H9 (cell line): ENCODE measurements at regions not wholly inside any gene's neighbourhood (a gene's known extent, or its start where the extent isn't known, plus 50 kb on each side); places are given as distances from the start of the nearest gene placed in this dataset.

ENCODE experiments used
- DNase-seq: peaks from one replicate; pipeline ENCODE4 v3.0.0-alpha.2; 2017
- H2AFZ ChIP-seq: one replicate; pipeline ENCODE4 v1.6.1; 2013; ENCODE audit warnings: mild to moderate bottlenecking, low read length, control low read depth, moderate library complexity
- H2AK5ac ChIP-seq: 2 replicates; pipeline ENCODE4 v1.6.1; 2013; ENCODE audit warnings: low read length, control low read depth, mixed read lengths; ENCODE audit not compliant: insufficient read length
- H2BK120ac ChIP-seq: one replicate; pipeline ENCODE4 v1.6.1; 2013; ENCODE audit warnings: low read depth, mild to moderate bottlenecking, low read length, control low read depth, inconsistent platforms; ENCODE audit not compliant: poor library complexity, severe bottlenecking
- H2BK12ac ChIP-seq: 2 replicates; pipeline ENCODE4 v1.6.1; 2013; ENCODE audit warnings: low read length, control low read depth, mixed read lengths, low read depth; ENCODE audit not compliant: insufficient read length
- H2BK15ac ChIP-seq: 2 replicates; pipeline ENCODE4 v1.6.1; 2013; ENCODE audit warnings: low read depth, low read length, control low read depth
- H2BK20ac ChIP-seq: one replicate; pipeline ENCODE4 v1.6.1; 2013; ENCODE audit warnings: low read depth, mild to moderate bottlenecking, low read length, control low read depth, inconsistent platforms; ENCODE audit not compliant: poor library complexity, severe bottlenecking
- H2BK5ac ChIP-seq: 2 replicates; pipeline ENCODE4 v1.6.1; 2013; ENCODE audit warnings: low read length, control low read depth, mixed read lengths; ENCODE audit not compliant: insufficient read length
- H3K14ac ChIP-seq: 2 replicates; pipeline ENCODE4 v1.6.1; 2013; ENCODE audit warnings: low read length, control low read depth; ENCODE audit not compliant: insufficient read depth
- H3K18ac ChIP-seq: 2 replicates; pipeline ENCODE4 v1.6.1; 2013; ENCODE audit warnings: low read depth, mild to moderate bottlenecking, mixed read lengths, low read length, control low read depth; ENCODE audit not compliant: insufficient read length
- H3K23ac ChIP-seq: 2 replicates; pipeline ENCODE4 v1.6.1; 2013; ENCODE audit warnings: low read length, control low read depth, mixed read lengths, low read depth; ENCODE audit not compliant: insufficient read length
- H3K23me2 ChIP-seq: 2 replicates; pipeline ENCODE4 v1.6.1; 2013; ENCODE audit warnings: low read depth, mild to moderate bottlenecking, mixed read lengths, low read length, control low read depth; ENCODE audit not compliant: insufficient read length, poor library complexity, severe bottlenecking
- H3K27ac ChIP-seq: 2 replicates; pipeline ENCODE4 v1.5.1; 2013; ENCODE audit warnings: low read length, control low read depth, mixed read lengths, low read depth; ENCODE audit not compliant: insufficient read length
- H3K27me3 ChIP-seq: 2 replicates; pipeline ENCODE4 v1.6.1; 2013; ENCODE audit warnings: low read length, control low read depth, inconsistent platforms; ENCODE audit not compliant: insufficient read depth
- H3K4ac ChIP-seq: 2 replicates; pipeline ENCODE4 v1.6.1; 2013; ENCODE audit warnings: low read depth, mild to moderate bottlenecking, control low read depth, inconsistent platforms, low read length, moderate library complexity
- H3K4me1 ChIP-seq: 2 replicates; pipeline ENCODE4 v1.6.1; 2013; ENCODE audit warnings: low read length, control low read depth, inconsistent platforms; ENCODE audit not compliant: insufficient read depth
- H3K4me2 ChIP-seq: 2 replicates; pipeline ENCODE4 v1.6.1; 2013; ENCODE audit warnings: low read length, control low read depth, mixed read lengths; ENCODE audit not compliant: insufficient read length, insufficient read depth
- H3K56ac ChIP-seq: 2 replicates; pipeline ENCODE4 v1.6.1; 2013; ENCODE audit warnings: low read depth, mild to moderate bottlenecking, mixed read lengths, low read length, control low read depth; ENCODE audit not compliant: insufficient read length
- H3K79me1 ChIP-seq: 2 replicates; pipeline ENCODE4 v1.6.1; 2013; ENCODE audit warnings: low read depth, mild to moderate bottlenecking, moderate library complexity, low read length, control low read depth, inconsistent platforms; ENCODE audit not compliant: insufficient read depth, poor library complexity, severe bottlenecking
- H3K79me2 ChIP-seq: 2 replicates; pipeline ENCODE4 v1.6.1; 2013; ENCODE audit warnings: low read length, control low read depth, inconsistent platforms; ENCODE audit not compliant: insufficient read depth
- H3K9ac ChIP-seq: 2 replicates; pipeline ENCODE4 v1.6.1; 2013; ENCODE audit warnings: low read length, control low read depth, mixed read lengths; ENCODE audit not compliant: insufficient read length; ENCODE audit errors: extremely low read depth
- H3K9me3 ChIP-seq: one replicate; pipeline ENCODE4 v1.6.1; 2013; ENCODE audit warnings: low read depth, low read length, inconsistent platforms; ENCODE audit not compliant: control insufficient read depth
- H3T11ph ChIP-seq: one replicate; pipeline ENCODE4 v1.6.1; 2013; ENCODE audit warnings: mild to moderate bottlenecking, low read length, control low read depth, inconsistent platforms
- H4K20me1 ChIP-seq: one replicate; pipeline ENCODE4 v1.6.1; 2013; ENCODE audit not compliant: control insufficient read depth, insufficient read length, insufficient read depth
- H4K5ac ChIP-seq: 2 replicates; pipeline ENCODE4 v1.6.1; 2013; ENCODE audit warnings: low read depth, mild to moderate bottlenecking, mixed read lengths, low read length, control low read depth; ENCODE audit not compliant: insufficient read length
- H4K8ac ChIP-seq: replicated peaks from 2 replicates; pipeline ENCODE4 v1.6.1; 2013; ENCODE audit warnings: low read length, control low read depth, mixed read lengths, low read depth; ENCODE audit not compliant: insufficient read length
- H4K91ac ChIP-seq: 2 replicates; pipeline ENCODE4 v1.6.1; 2013; ENCODE audit warnings: low read depth, mild to moderate bottlenecking, moderate library complexity, mixed read lengths, low read length, control low read depth; ENCODE audit not compliant: insufficient read length
- H3K27ac Mint-ChIP-seq, 3 experiments: 2 replicates in 2 of 3; 3 replicates in 1 of 3; pipeline ENCODE4 v1.8.0; 2020 to 2021; ENCODE audit warnings: mixed read lengths in 3 of 3, mild to moderate bottlenecking in 1 of 3, moderate library complexity in 1 of 3
- H3K27me3 Mint-ChIP-seq: 2 replicates; pipeline ENCODE4 v1.8.0; 2021; ENCODE audit warnings: low read depth, mild to moderate bottlenecking, moderate library complexity, mixed read lengths
- H3K36me3 Mint-ChIP-seq, 3 experiments: 2 replicates in 2 of 3; 3 replicates in 1 of 3; pipeline ENCODE4 v1.8.0; 2020 to 2021; ENCODE audit warnings: low read depth in 3 of 3, mixed read lengths in 3 of 3; ENCODE audit not compliant: insufficient read depth in 1 of 3
- H3K4me1 Mint-ChIP-seq, 2 experiments: 2 replicates each; pipeline ENCODE4 v1.8.0; 2020; ENCODE audit warnings: mixed read lengths in 2 of 2
- H3K4me3 Mint-ChIP-seq, 2 experiments: 2 replicates in 1 of 2; 3 replicates in 1 of 2; pipeline ENCODE4 v1.8.0; 2020 to 2021; ENCODE audit warnings: mild to moderate bottlenecking in 2 of 2, mixed read lengths in 2 of 2, moderate library complexity in 1 of 2
- H3K9me3 Mint-ChIP-seq, 2 experiments: 2 replicates in 1 of 2; 3 replicates in 1 of 2; pipeline ENCODE4 v1.8.0; 2020; ENCODE audit warnings: mild to moderate bottlenecking in 2 of 2, mixed read lengths in 2 of 2, moderate library complexity in 1 of 2
- TF ChIP-seq, protein P1 (sequence below): fragments of 200-600 bp; sonication (generic); conservative IDR thresholded peaks from 3 replicates; pipeline ENCODE4 v1.8.0; 2021; ENCODE audit warnings: antibody characterized with exemption, mild to moderate bottlenecking

DNA sequence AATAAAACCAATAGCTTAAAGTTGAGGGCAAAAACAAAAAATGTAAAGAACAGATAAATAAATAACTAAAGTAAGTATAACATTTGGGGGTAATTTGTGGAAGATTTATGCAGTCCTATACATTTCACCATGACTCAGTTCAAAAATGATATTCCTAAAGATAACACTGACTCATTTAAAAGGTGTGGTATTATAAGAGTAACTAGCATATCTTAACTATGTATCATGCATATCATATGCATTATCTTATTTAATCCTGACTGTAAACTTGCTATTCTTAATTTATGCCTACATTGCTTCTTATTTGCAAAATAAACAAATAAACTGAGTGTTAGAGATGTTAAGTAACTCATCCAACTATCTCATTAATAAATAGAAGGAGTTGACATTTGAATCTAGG lies 726.5 kb upstream of the PKDCC start:
- no peak overlapping the region for H2BK120ac ChIP-seq
- no peak overlapping the region for H2AFZ ChIP-seq
- DNase-seq, result no peak
- no peak overlapping the region for H3K4ac ChIP-seq
- H4K5ac ChIP-seq, result no peak overlapping the region
- no peaks in the 10 kb centered on the region for H3K4me1 ChIP-seq
- TF ChIP-seq, protein P1, sequence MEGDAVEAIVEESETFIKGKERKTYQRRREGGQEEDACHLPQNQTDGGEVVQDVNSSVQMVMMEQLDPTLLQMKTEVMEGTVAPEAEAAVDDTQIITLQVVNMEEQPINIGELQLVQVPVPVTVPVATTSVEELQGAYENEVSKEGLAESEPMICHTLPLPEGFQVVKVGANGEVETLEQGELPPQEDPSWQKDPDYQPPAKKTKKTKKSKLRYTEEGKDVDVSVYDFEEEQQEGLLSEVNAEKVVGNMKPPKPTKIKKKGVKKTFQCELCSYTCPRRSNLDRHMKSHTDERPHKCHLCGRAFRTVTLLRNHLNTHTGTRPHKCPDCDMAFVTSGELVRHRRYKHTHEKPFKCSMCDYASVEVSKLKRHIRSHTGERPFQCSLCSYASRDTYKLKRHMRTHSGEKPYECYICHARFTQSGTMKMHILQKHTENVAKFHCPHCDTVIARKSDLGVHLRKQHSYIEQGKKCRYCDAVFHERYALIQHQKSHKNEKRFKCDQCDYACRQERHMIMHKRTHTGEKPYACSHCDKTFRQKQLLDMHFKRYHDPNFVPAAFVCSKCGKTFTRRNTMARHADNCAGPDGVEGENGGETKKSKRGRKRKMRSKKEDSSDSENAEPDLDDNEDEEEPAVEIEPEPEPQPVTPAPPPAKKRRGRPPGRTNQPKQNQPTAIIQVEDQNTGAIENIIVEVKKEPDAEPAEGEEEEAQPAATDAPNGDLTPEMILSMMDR, result no peak
- H3K79me1 ChIP-seq, result no peaks in the 10 kb centered on the region
- no peak overlapping the region for H3K18ac ChIP-seq
- Mint-ChIP-seq H3K27me3 (no peaks in the 10 kb centered on the region), H3K27ac (no peak overlapping the region), H3K4me1 (peaks cover 0 to 2% of the 10 kb centered on the region in 2 experiments; a peak in 1 of 4 replicates), H3K4me3 (no peak overlapping the region), H3K9me3 (peaks cover 5 to 6% of the 10 kb centered on the region in 2 experiments; a peak in 3 of 5 replicates), H3K36me3 (peaks cover 0 to 6% (median 3%) of the 10 kb centered on the region in 3 experiments; a peak in 3 of 7 replicates)
- H3K27ac ChIP-seq, result no peak overlapping the region
- H2BK5ac ChIP-seq, result no peak overlapping the region
- H3K23ac ChIP-seq, result no peak overlapping the region
- H3K14ac ChIP-seq, result no peak overlapping the region
- H2BK20ac ChIP-seq, result no peak overlapping the region
- H3T11ph ChIP-seq, result no peak overlapping the region
- H3K9ac ChIP-seq, result no peak overlapping the region
- no peaks in the 10 kb centered on the region for H3K79me2 ChIP-seq
- no peak overlapping the region for H4K91ac ChIP-seq
- no peaks in the 10 kb centered on the region for H3K23me2 ChIP-seq
- H3K27me3 ChIP-seq, result no peaks in the 10 kb centered on the region
- H4K20me1 ChIP-seq, result no peaks in the 10 kb centered on the region
- no peak overlapping the region for H3K56ac ChIP-seq
- H3K4me2 ChIP-seq, result no peak overlapping the region
- no peaks in the 10 kb centered on the region for H3K9me3 ChIP-seq
- H2BK12ac ChIP-seq, result no peak overlapping the region
- no peak overlapping the region for H2BK15ac ChIP-seq
- H4K8ac ChIP-seq, result no peak overlapping the region
- H2AK5ac ChIP-seq, result no peak overlapping the region
